AML-193 (cell line): ENCODE measurements at regions not wholly inside any gene's neighbourhood (a gene's known extent, or its start where the extent isn't known, plus 50 kb on each side); places are given as distances from the start of the nearest gene placed in this dataset.
A peak's percentile ranks its signal among the peaks of the same experiment; 100 is the strongest.
"Not testable (repeated sequence)": the region's sequence is repeated elsewhere in the genome, so short reads cannot be mapped to it uniquely, and the experiment has no call there.

Experiments
- DNase-seq, 2 experiments: peaks; one replicate each; lab custom pipeline; 2025; lab: John Stamatoyannopoulos, UW

GRCh38 chr13:87206708-87207107 lies 464.5 kb upstream of the SLITRK5 start:
- no peak for DNase-seq

- no peak for DNase-seq
Measured at GRCh38 chr13:87207280-87208003, 463.7 kb upstream of the SLITRK5 start.

GRCh38 chr13:87208636-87209035 lies 462.5 kb upstream of the SLITRK5 start:
- DNase-seq: no peak

- no peak for DNase-seq
Measured at GRCh38 chr13:87234981-87235380, 436.2 kb upstream of the SLITRK5 start.

- DNase-seq: no peak
Measured at GRCh38 chr13:87235621-87236020, 435.6 kb upstream of the SLITRK5 start.

- no peak for DNase-seq
Measured at GRCh38 chr13:87244256-87244890, 426.8 kb upstream of the SLITRK5 start.

- not testable (repeated sequence) for DNase-seq
Measured at GRCh38 chr13:87249847-87250246, 421.3 kb upstream of the SLITRK5 start.

- no peak for DNase-seq
Measured at GRCh38 chr13:87255394-87255793, 415.8 kb upstream of the SLITRK5 start.

- no peak for DNase-seq
Measured at GRCh38 chr13:87259479-87260083, 411.6 kb upstream of the SLITRK5 start.

GRCh38 chr13:87274209-87274819 lies 396.9 kb upstream of the SLITRK5 start:
- DNase-seq: peak; percentile 44 to 71

- DNase-seq: no peak
Measured at GRCh38 chr13:87280139-87280538, 391.0 kb upstream of the SLITRK5 start.

- no peak for DNase-seq
Measured at GRCh38 chr13:87287721-87288120, 383.4 kb upstream of the SLITRK5 start.

- no peak for DNase-seq
Measured at GRCh38 chr13:87295636-87296035, 375.5 kb upstream of the SLITRK5 start.

GRCh38 chr13:87302034-87302433 lies 369.1 kb upstream of the SLITRK5 start:
- DNase-seq: no peak

- DNase-seq: no peak
Measured at GRCh38 chr13:87302931-87303330, 368.2 kb upstream of the SLITRK5 start.

- no peak for DNase-seq
Measured at GRCh38 chr13:87311165-87311564, 360.0 kb upstream of the SLITRK5 start.

GRCh38 chr13:87314822-87315221 lies 356.3 kb upstream of the SLITRK5 start:
- no peak for DNase-seq

- DNase-seq: no peak
Measured at GRCh38 chr13:87322386-87322785, 348.8 kb upstream of the SLITRK5 start.

GRCh38 chr13:87324558-87324957 lies 346.6 kb upstream of the SLITRK5 start:
- no peak for DNase-seq

GRCh38 chr13:87331178-87331577 lies 340.0 kb upstream of the SLITRK5 start:
- DNase-seq: no peak

- DNase-seq: no peak
Measured at GRCh38 chr13:87333599-87333998, 337.6 kb upstream of the SLITRK5 start.

- no peak for DNase-seq
Measured at GRCh38 chr13:87334176-87334575, 337.0 kb upstream of the SLITRK5 start.

GRCh38 chr13:87336346-87336889 lies 334.8 kb upstream of the SLITRK5 start:
- not testable (repeated sequence) for DNase-seq
